ENCODE measurements at regions not wholly inside any gene's neighbourhood (a gene's known extent, or its start where the extent isn't known, plus 50 kb on each side); places are given as distances from the start of the nearest gene placed in this dataset.
A peak's percentile ranks its signal among the peaks of the same experiment; 100 is the strongest.

DNA sequence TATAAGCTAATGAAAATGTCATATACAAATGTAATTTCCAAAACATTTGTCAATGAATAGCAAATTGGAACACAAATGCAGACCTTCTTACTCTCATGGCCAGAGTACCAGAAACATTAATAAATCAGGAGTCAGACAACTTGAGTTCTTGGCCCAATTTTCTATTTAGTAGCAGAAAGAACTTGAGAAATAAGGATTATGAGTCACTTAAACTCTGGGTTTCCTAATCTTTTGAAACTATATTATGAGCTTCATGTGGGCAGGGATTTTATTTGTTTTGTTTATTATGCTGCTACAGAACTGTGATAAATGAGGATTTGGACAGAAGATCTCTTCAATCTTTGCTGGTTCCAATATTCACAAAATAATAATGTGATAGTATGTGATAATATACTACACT, 686.7 kb downstream of the NR4A2 start:
- TF ChIP-seq, protein P1, sequence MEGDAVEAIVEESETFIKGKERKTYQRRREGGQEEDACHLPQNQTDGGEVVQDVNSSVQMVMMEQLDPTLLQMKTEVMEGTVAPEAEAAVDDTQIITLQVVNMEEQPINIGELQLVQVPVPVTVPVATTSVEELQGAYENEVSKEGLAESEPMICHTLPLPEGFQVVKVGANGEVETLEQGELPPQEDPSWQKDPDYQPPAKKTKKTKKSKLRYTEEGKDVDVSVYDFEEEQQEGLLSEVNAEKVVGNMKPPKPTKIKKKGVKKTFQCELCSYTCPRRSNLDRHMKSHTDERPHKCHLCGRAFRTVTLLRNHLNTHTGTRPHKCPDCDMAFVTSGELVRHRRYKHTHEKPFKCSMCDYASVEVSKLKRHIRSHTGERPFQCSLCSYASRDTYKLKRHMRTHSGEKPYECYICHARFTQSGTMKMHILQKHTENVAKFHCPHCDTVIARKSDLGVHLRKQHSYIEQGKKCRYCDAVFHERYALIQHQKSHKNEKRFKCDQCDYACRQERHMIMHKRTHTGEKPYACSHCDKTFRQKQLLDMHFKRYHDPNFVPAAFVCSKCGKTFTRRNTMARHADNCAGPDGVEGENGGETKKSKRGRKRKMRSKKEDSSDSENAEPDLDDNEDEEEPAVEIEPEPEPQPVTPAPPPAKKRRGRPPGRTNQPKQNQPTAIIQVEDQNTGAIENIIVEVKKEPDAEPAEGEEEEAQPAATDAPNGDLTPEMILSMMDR (IDR thresholded peaks at IDR 0.05; ENCODE audit: insufficient read depth, low read length), result no peak
- peak; percentile 5 for DNase-seq (ENCODE audit: low read depth)
- no peak overlapping the region for H3K4me3 ChIP-seq (ENCODE audit: low read depth, low read length)

DNA sequence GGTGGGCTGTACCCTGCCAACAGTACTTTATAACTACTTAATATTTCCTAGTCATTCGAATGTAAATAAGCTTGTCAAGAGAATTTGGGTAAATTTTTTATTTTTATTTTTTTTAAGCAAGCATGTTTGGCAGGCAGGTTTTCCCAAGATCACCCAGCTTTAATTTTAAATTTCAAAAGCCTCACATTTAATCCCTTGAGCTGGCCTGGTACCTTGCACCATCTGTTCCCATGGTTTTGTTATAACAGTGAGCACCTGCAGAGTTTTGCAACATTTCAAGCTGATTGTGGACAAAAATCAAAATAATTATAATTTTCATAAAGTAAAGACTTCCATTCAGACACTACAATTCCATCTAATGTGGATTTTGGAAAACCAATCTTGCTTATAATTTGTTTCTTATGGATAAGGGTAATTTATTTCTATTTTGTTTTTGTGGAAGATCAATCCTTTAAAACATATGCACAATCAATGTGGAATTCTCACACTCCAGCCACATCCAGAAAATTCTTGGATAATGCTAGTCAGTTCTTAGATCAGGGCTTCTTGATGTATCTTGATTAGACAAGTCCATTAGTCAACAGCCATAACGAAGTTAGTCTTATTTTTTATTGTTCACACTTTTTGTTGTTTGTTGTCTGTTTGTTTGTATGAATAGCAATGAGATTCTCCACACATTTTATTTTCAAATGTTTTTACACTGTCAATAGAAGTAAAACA, 689.3 kb downstream of the NR4A2 start:
- TF ChIP-seq, protein P1 (IDR thresholded peaks at IDR 0.05; ENCODE audit: insufficient read depth, low read length), result no peak
- H3K4me3 ChIP-seq (ENCODE audit: low read depth, low read length), result no peak overlapping the region
- no peak for DNase-seq (ENCODE audit: low read depth)

- TF ChIP-seq, protein P1 (IDR thresholded peaks at IDR 0.05; ENCODE audit: insufficient read depth, low read length), result no peak
- DNase-seq (ENCODE audit: low read depth), result no peak
- H3K4me3 ChIP-seq (ENCODE audit: low read depth, low read length), result no peak overlapping the region
These were observed 698.5 kb downstream of the NR4A2 start for GRCh38 chr2:155633887-155634570.

GRCh38 chr2:155633060-155633839, 699.3 kb downstream of the NR4A2 start:
- no peak overlapping the region for H3K4me3 ChIP-seq (ENCODE audit: low read depth, low read length)
- no peak for DNase-seq (ENCODE audit: low read depth)
- TF ChIP-seq, protein P1 (IDR thresholded peaks at IDR 0.05; ENCODE audit: insufficient read depth, low read length), result no peak

DNA sequence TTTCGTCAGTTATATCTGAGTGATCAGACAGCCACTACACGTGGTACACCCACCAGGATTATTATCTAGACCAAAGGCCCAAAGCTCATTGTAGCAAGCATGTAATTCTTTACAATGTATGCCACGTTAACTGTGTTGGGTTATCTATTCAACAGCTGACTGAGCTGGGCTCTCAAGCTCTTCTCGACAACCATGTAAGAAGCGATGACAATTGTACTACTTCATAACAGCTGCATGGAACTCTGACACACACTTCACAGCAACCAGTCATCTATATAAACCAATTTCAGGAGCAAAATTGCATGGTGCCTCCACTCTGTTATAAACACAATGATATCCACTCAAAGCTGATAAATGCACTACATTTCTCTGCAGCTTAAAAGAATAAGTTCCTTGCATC, 701.8 kb downstream of the NR4A2 start:
- no peak for DNase-seq (ENCODE audit: low read depth)
- H3K4me3 ChIP-seq (ENCODE audit: low read depth, low read length), result no peak overlapping the region
- TF ChIP-seq, protein P1 (IDR thresholded peaks at IDR 0.05; ENCODE audit: insufficient read depth, low read length), result no peak

DNA sequence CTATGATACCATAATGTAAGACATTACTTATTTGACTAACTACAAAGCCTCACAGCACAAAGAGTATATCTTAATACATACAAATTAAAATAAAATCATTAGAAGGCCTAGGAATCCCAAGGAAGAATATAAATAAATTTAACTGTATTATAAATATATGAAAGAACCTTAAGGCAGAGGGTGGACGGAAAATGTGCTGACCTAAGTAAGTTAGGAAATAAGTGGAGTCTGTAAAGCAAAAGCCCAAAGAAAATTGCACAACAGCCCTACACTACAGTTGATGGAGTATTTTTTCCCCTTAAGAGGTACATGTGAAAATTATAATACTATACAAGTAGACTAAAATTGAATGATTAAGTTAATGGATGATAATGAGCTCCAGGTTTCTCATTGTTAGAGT, 710.1 kb downstream of the NR4A2 start:
- TF ChIP-seq, protein P1 (IDR thresholded peaks at IDR 0.05; ENCODE audit: insufficient read depth, low read length), result no peak
- H3K4me3 ChIP-seq (ENCODE audit: low read depth, low read length), result no peak overlapping the region
- no peak for DNase-seq (ENCODE audit: low read depth)
